ENCODE measurements at regions not wholly inside any gene's neighbourhood (a gene's known extent, or its start where the extent isn't known, plus 50 kb on each side); places are given as distances from the start of the nearest gene placed in this dataset.

- TF ChIP-seq IRF3 (IDR thresholded peaks at IDR 0.05; ENCODE audit: low read depth, low read length) (no peak), PBX3 (IDR thresholded peaks at IDR 0.05) (peak; percentile 84), YY1 (IDR thresholded peaks at IDR 0.05; ENCODE audit: low read depth) (no peak), EZH2phosphoT487 (IDR thresholded peaks at IDR 0.05; ENCODE audit: borderline replicate concordance, low read depth) (no peak), MEF2A (IDR thresholded peaks at IDR 0.05; ENCODE audit: borderline replicate concordance, low read depth) (peak; percentile 58; the same call in 1 of the 2 replicates), SMC3 (IDR thresholded peaks at IDR 0.05; ENCODE audit: low read depth, low read length) (no peak), GATA2 (CRISPR knock-in tag; IDR thresholded peaks at IDR 0.05) (no peak), POLR2AphosphoS5 (IDR thresholded peaks at IDR 0.05; ENCODE audit: low read depth, low read length) (peak; percentile 66; the same call in 1 of the 2 replicates), MAX (IDR thresholded peaks at IDR 0.05; ENCODE audit: low read depth) (peak; percentile 63), CHD2 (IDR thresholded peaks at IDR 0.05; ENCODE audit: low read length, partially characterized antibody) (no peak), FOXJ3 (CRISPR knock-in tag; IDR thresholded peaks at IDR 0.05) (no peak), EP300 (IDR thresholded peaks at IDR 0.05; ENCODE audit: borderline replicate concordance in 1 of 2, low read depth in 1 of 2, low read length in 1 of 2) (peak in 1 of 2 experiments; percentile 92; a peak in 2 of 4 replicates), FOXM1 (IDR thresholded peaks at IDR 0.05; ENCODE audit: low read depth) (peak; percentile 71; the same call in 1 of the 2 replicates), USF2 (IDR thresholded peaks at IDR 0.05; ENCODE audit: borderline replicate concordance, low read depth, low read length) (no peak)
Observed at GRCh38 chr1:219699870-219700269, 87.0 kb upstream of the ZC3H11B start (continued).

GRCh38 chr1:219697682-219698081 lies 84.8 kb upstream of the ZC3H11B start:
- H3K9me3 ChIP-seq, result no peaks in the 10 kb centered on the region
- H3K36me3 ChIP-seq (replicated peaks in 1 of 2; ENCODE audit: control insufficient read depth in 1 of 2, insufficient read depth in 2 of 2, low read length in 1 of 2), result no peaks in the 10 kb centered on the region
- peaks cover 7% of the 10 kb centered on the region for H3F3A ChIP-seq (replicated peaks; ENCODE audit: insufficient read depth)
- WGBS (ENCODE audit: low lambda C conversion rate), result 34% methylated on average over 1 of the region's 1 CpG
- H3K4me2 ChIP-seq, result no peak overlapping the region
- no peak overlapping the region for H3K4me3 ChIP-seq (ENCODE audit: low read depth in 2 of 2, low read length in 1 of 2)
- POLR2A ChIA-PET, result no interaction called here
- no peaks in the 10 kb centered on the region for H3K27me3 ChIP-seq (ENCODE audit: insufficient read depth)
- no peak for DNase-seq
- H4K20me1 ChIP-seq (ENCODE audit: insufficient read depth), result no peaks in the 10 kb centered on the region
- H3K9me2 ChIP-seq, result no peaks in the 10 kb centered on the region
- H3K27ac ChIP-seq (ENCODE audit: low read depth in 2 of 2, low read length in 1 of 2), result no peak overlapping the region
- peaks cover 10 to 12% of the 10 kb centered on the region in 2 experiments; a peak in 3 of 4 replicates for H3K4me1 ChIP-seq (ENCODE audit: control insufficient read depth in 1 of 2, insufficient read depth in 2 of 2, low read depth in 1 of 2, low read length in 1 of 2)
- H2AFZ ChIP-seq (ENCODE audit: low read depth), result no peak overlapping the region
- CTCF ChIA-PET, result no interaction called here
- no peak overlapping the region for H3K9ac ChIP-seq
- no peaks in the 10 kb centered on the region for H3K79me2 ChIP-seq (ENCODE audit: insufficient read depth)
- TF ChIP-seq IRF3 (IDR thresholded peaks at IDR 0.05; ENCODE audit: low read depth, low read length) (no peak), EP300 (IDR thresholded peaks at IDR 0.05; ENCODE audit: borderline replicate concordance in 1 of 2, low read depth in 1 of 2, low read length in 1 of 2) (peak in 1 of 2 experiments; percentile 65; a peak in 1 of 4 replicates), ZBTB33 (IDR thresholded peaks at IDR 0.05; ENCODE audit: borderline replicate concordance, low read depth) (no peak), MEF2A (IDR thresholded peaks at IDR 0.05; ENCODE audit: borderline replicate concordance, low read depth) (no peak), REST (IDR thresholded peaks at IDR 0.05; ENCODE audit: low read depth, low read length) (no peak), EZH2phosphoT487 (IDR thresholded peaks at IDR 0.05; ENCODE audit: borderline replicate concordance, low read depth) (no peak), MXI1 (IDR thresholded peaks at IDR 0.05; ENCODE audit: low read depth, low read length) (no peak), GATA2 (CRISPR knock-in tag; IDR thresholded peaks at IDR 0.05) (no peak)

Data from SK-N-SH (cell line).